Adrenal gland (tissue), 5 donors: ENCODE measurements at regions not wholly inside any gene's neighbourhood (a gene's known extent, or its start where the extent isn't known, plus 50 kb on each side); places are given as distances from the start of the nearest gene placed in this dataset.

ENCODE experiments used
- POLR2A ChIP-seq, 2 donors: fragments of 450-650 bp; IDR thresholded peaks; one replicate each; pipeline ENCODE4 v1.6.1; 2017; ENCODE audit warnings: antibody characterized with exemption in 2 of 2, mild to moderate bottlenecking in 2 of 2, moderate library complexity in 1 of 2
- TF ChIP-seq, protein P1 (sequence below), 6 experiments: fragments of 450-650 bp in 4 of 6; fragments of 200-600 bp in 2 of 6; sonication (generic) in 1 of 6; IDR thresholded peaks; 1 replicate in 5 of 6; 2 replicates in 1 of 6; pipeline versions ENCODE4 v1.5.1 to v1.8.0; 2016 to 2021; ENCODE audit warnings: antibody characterized with exemption in 6 of 6, mild to moderate bottlenecking in 2 of 6, moderate library complexity in 1 of 6
- donor health status: DM: no; HTN: no; CAD: no.

DNA sequence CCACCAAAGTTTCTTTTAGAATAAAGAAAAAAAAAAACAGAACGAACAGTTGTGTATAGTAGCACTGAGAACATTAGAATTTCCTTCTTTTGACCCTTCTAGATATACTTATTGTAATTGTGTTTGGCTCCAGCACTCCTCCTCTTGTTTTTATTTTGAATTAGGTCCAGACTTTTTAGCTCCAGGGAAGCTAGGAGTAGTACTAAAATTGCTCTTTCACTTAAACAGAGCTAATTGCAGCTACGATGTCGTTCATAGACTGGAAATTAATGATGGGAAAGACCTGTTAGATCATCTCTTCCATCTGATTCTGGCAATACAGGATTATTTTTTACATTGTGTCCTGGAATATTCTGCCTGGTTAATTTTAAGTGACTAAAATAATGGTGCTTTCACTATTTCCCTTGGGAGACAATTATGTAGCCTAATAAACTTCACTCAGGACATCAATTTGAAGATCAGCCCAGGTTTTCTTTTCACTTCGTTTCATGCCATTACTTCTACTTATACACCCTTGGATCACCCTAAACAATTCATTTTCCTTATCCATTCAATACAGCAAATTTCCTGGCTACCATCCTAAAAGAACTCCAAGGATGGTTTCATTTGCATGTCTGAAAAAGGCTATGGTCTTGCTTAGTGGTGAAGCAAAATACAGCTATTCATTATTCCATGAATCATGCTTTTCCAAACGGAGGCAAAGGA, 480.8 kb upstream of the TECRL start:
- TF ChIP-seq, protein P1, sequence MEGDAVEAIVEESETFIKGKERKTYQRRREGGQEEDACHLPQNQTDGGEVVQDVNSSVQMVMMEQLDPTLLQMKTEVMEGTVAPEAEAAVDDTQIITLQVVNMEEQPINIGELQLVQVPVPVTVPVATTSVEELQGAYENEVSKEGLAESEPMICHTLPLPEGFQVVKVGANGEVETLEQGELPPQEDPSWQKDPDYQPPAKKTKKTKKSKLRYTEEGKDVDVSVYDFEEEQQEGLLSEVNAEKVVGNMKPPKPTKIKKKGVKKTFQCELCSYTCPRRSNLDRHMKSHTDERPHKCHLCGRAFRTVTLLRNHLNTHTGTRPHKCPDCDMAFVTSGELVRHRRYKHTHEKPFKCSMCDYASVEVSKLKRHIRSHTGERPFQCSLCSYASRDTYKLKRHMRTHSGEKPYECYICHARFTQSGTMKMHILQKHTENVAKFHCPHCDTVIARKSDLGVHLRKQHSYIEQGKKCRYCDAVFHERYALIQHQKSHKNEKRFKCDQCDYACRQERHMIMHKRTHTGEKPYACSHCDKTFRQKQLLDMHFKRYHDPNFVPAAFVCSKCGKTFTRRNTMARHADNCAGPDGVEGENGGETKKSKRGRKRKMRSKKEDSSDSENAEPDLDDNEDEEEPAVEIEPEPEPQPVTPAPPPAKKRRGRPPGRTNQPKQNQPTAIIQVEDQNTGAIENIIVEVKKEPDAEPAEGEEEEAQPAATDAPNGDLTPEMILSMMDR (IDR thresholded peaks at IDR 0.05) = no peak
- no peak for TF ChIP-seq POLR2A (IDR thresholded peaks at IDR 0.05)
